CD4-positive, alpha-beta T cell treated with Interleukin-21 for 1 hour (primary cell): ENCODE measurements at regions not wholly inside any gene's neighbourhood (a gene's known extent, or its start where the extent isn't known, plus 50 kb on each side); places are given as distances from the start of the nearest gene placed in this dataset.

Experiments used
- DNase-seq: peaks from one replicate; pipeline ENCODE4 v3.0.0-alpha.2; 2020

- no peak for DNase-seq
Observed at GRCh38 chr7:94239661-94240234, 154.9 kb upstream of the COL1A2 start.

DNA sequence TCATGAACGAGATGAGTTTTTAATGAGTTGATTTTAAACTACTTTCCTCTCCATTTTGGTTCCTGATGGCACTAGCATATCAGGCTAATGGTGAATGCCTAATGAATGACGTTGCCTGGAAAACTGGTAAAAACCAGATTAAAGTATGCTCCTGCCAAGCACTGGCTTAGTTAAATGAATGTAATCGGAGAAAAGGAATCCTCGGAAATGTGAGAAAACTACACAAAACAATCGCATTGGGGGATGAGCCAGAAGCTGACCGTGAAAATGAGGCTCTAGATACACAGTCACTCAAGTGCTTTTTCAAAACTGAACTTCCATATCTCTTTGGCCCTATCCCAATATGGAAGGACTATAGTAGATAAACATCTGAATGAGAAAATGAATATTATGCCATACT, 153.8 kb upstream of the COL1A2 start:
- DNase-seq, result no peak

- no peak for DNase-seq
Observed at GRCh38 chr7:94241402-94241925, 153.2 kb upstream of the COL1A2 start.

- no peak for DNase-seq
Observed at GRCh38 chr7:94243066-94243711, 151.5 kb upstream of the COL1A2 start.

GRCh38 chr7:94244760-94245159, 149.9 kb upstream of the COL1A2 start:
- DNase-seq, result no peak

DNA sequence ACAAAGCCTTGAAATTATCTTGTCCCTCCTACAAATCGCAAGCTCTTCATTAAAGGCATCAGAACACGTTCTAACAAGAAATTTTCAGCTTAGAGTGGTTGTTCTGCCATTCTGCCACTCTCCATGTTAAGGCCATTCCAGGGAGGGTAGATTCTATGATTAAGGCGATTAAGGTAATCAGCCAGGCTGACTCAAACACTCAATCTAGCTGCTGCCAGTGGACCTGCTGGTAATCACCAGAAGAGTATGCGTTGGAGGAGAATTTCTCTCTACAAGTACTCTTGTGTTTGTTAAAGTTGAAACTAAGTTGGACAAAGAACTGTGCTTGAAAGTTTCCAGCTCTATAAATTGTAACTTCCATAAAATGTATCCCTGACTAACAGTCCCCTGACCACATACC, 149.2 kb upstream of the COL1A2 start:
- no peak for DNase-seq

GRCh38 chr7:94247970-94248369, 146.7 kb upstream of the COL1A2 start:
- DNase-seq, result no peak

DNA sequence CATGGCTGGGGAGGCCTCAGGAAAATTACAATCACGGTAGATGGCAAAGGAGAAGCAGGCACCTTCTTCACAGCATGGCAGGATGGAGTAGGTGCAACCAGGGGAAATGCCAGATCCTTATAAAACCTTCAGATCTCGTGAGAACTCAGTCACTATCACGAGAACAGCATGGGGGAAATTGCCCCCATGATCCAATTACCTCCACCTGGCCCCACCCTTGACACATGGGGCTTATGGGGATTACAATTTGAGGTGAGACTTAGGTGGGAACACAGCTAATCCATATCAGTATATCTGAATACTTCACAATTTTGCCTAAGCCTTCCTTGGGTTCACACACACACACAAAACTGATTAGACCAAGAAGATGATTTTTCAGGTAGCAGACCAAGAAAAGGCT, 145.1 kb upstream of the COL1A2 start:
- DNase-seq, result no peak

DNA sequence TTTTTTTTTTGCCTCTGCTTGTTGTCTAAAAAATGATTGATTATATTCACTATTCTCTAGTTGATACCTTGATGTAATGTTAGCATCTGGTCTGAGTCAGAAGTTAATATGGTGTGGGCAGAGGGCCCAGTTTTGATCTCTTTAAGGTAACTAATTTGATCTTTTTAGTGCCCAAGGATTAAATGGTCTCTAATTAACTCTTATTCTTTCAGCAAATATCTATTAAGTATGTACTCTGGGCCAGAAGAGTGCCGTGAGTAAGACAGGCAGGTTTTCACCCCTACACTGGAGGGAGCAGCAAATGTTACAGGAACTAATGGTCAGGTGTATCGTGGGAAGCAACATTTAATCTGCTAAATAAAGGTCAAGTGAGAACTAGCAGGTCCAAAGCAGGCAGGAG, 144.6 kb upstream of the COL1A2 start:
- no peak for DNase-seq

DNA sequence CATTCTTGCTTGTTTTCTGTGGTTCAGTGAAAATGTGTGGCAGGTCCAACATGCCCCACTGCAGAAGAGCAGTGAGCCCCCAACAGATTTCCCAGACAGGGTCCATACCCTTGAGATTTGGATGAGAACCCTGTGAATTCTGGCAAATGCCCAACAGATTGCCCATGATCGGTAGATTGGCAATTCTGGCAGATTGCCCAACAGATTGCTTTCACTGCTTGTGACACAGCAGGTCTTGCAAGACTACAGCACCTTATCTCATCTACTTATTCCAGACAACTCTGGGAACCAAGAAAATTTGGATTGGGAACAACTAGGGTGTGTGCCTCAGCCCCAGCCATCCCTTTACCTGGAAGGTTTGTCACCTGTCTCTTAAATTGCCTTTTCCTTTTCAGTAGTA, 143.7 kb upstream of the COL1A2 start:
- no peak for DNase-seq

DNA sequence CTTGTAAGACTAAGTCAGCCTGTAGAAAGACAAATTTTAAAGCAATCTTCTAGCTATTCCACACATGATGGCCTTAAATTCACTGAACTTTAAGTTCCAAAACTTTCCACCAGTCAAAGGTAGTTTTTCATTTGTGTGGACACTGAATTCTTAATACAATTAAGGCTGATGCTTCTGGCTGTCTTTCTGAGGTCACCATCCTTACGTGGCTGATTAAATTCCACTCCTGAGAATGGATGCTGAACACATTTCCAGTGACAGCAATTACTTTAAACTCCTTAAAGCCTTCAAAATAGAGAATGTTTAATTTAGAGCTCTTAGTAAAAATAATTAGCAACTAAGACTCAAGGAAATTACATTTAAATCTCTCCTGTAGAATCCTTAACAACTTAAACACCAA, 142.6 kb upstream of the COL1A2 start:
- DNase-seq, result no peak

- no peak for DNase-seq
Observed at GRCh38 chr7:94252971-94253370, 141.7 kb upstream of the COL1A2 start.

GRCh38 chr7:94253686-94254085, 141.0 kb upstream of the COL1A2 start:
- DNase-seq, result no peak

DNA sequence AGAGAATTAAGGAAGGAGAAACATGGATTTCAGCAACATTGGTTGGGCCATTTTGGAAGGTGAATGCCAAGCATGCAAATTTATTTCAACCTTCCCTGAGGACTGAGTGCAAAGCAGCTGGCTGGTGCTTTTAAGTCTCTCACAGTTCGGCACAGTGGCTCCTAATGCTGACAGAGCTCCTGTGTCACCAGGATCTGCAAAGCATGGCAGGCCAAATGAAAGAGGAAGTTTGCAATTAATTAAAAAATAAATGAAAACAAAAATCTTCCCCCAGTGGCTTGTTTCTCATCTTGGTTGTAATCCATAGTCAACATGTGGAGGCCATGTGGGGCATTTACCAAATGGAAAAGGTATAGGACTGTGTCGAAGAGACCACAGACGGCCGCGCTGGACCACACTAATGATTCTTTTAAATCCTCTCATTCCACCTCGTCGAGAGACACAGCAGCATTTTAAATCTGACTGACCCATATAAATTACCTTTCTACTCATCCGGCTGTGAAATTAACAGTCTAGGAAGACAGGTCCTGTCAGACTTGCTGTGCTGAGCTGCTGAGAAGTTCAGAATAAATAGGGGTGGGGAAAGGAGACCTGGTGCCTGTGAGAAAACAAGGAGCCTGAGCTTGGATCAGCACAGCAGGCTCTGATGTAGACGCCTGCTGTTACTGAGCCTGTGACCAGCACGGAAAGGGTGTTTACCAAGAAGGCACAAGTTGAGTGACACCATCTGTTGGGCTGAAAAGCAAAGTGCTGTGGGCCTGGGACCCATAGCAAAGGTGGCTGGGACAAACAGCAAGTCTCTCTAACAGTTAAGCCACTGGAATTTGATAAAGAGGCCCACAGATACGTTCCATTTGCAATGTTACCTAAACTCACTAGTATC, 136.0 kb upstream of the COL1A2 start:
- DNase-seq, result no peak

DNA sequence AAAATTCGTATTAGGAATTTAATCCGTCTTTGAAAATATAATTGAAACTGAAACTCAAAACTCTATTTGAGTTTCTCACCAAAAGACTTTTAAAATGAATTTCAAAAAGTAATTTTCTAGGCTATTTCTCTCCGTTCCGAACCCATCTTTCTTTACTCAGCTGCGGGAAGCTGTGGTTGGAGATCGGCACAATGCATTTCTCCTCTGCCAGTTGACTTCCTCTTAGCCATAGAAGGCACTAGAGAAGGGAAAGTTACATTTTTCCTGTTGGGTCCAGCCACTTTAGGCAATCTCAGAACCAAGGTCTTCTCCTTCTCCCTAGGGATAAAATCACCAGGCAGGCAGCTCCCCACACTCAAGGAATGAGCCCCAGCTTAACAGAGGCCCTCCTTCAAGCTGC, 133.6 kb upstream of the COL1A2 start:
- DNase-seq, result no peak

GRCh38 chr7:94264756-94265155, 129.9 kb upstream of the COL1A2 start:
- no peak for DNase-seq

- DNase-seq, result no peak
Observed at GRCh38 chr7:94265456-94265855, 129.2 kb upstream of the COL1A2 start.

GRCh38 chr7:94266238-94266644, 128.5 kb upstream of the COL1A2 start:
- no peak for DNase-seq

- DNase-seq, result no peak
Observed at GRCh38 chr7:94270772-94271171, 123.9 kb upstream of the COL1A2 start.

DNA sequence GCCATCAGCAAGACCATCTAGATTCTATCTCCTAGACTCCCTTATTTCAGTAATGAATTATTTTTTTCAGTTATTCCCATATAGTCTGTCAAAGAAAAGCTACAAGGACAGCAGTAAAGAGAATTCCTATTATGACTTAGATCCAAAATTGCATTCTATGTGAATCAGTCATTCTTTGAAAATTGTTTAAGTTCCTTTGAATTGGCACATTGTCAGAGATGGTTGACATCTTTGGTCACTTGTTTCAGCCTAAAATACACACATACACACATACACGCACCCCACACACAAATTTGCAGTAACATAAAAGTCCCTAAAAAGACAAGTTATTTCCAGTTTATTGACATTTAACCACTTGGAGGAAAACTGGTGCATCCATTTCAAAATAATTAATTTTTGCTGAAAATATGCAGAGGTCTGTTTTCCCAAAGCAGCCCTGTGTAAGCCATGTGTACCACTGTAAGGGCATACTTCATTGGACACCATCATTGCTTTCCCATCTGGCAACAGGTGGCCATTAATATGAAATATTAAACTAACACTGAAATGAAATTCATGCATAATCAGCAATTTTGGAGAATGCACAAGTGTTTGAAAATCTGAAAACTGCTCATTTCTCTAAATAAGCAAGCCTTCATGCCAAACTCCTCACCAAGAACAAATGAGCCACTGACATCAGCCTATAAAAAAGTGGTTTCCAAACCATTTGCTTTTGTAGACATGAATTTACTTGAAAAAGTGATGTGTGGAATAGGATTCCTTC, 121.7 kb upstream of the COL1A2 start:
- DNase-seq, result no peak

DNA sequence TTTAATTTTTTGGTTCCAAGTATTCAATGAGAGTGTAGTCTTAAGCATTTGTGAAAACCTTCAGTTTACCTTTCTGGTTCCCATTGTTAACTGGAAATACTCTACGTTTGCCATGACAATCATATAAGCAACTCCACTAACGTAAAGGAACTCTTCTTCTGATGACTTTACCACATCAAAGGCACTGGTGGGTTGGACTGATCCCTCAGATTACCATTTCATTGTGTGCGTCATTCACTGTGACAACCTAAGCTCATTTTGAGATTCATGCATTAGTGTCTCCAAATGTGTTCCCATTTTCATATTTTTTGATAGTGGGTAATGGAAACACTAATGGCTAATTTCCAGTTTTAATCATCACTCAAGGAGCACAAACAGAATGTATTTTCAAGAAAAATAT, 119.9 kb upstream of the COL1A2 start:
- no peak for DNase-seq

DNA sequence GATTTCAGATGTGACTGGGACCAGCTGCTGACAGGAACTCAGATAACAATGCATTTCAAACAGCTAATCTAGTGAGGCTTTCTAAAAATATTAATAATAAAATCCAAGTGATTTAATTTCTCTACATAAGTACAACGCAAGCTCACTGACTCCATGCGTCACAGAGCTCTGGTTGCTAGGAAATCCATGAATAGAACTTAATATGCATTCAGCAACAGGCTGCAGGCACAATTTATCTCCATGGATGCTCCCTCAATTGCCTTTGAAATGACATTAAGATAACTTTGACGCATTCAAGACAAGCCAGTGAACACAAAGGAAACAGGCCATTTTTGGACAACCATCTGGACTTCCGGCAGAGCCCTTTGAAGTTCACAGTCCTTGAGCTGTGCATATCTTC, 118.7 kb upstream of the COL1A2 start:
- no peak for DNase-seq

- DNase-seq, result no peak
Observed at GRCh38 chr7:94276795-94277194, 117.9 kb upstream of the COL1A2 start.
